Fibroblast of the aortic adventitia (primary cell): ENCODE measurements at regions not wholly inside any gene's neighbourhood (a gene's known extent, or its start where the extent isn't known, plus 50 kb on each side); places are given as distances from the start of the nearest gene placed in this dataset.

Source experiments
- DNase-seq: peaks from one replicate; pipeline ENCODE4 v3.0.0-alpha.2; 2010; ENCODE audit warnings: low read depth
- H3K4me3 ChIP-seq: 2 replicates; pipeline ENCODE4 v1.5.1; 2011; ENCODE audit warnings: low read depth, mild to moderate bottlenecking, control low read depth, low read length, moderate library complexity
- CTCF ChIP-seq: IDR thresholded peaks from 2 replicates; pipeline ENCODE4 v1.5.1; 2011; ENCODE audit warnings: mild to moderate bottlenecking, low read length, control low read depth, inconsistent platforms; ENCODE audit not compliant: insufficient read depth

- no peak for DNase-seq
- TF ChIP-seq CTCF = no peak
- no peak overlapping the region for H3K4me3 ChIP-seq
Measured at GRCh38 chr9:107991581-107991980, 502.0 kb upstream of the KLF4 start.

- TF ChIP-seq CTCF = no peak
- DNase-seq = peak; percentile 85
- no peak overlapping the region for H3K4me3 ChIP-seq
Measured at GRCh38 chr9:107989544-107989943, 500.0 kb upstream of the KLF4 start.

- H3K4me3 ChIP-seq = no peak overlapping the region
- TF ChIP-seq CTCF = no peak
- peak; percentile 51 for DNase-seq
Measured at GRCh38 chr9:107989099-107989498, 499.5 kb upstream of the KLF4 start.

GRCh38 chr9:107984956-107985355 is 495.4 kb upstream of the KLF4 start:
- TF ChIP-seq CTCF = no peak
- no peak overlapping the region for H3K4me3 ChIP-seq
- DNase-seq = no peak

- no peak for DNase-seq
- no peak for TF ChIP-seq CTCF
- H3K4me3 ChIP-seq = no peak overlapping the region
Measured at GRCh38 chr9:107983762-107984161, 494.2 kb upstream of the KLF4 start.

GRCh38 chr9:107983181-107983603 is 493.6 kb upstream of the KLF4 start:
- DNase-seq = peak; percentile 75
- H3K4me3 ChIP-seq = no peak overlapping the region
- no peak for TF ChIP-seq CTCF

GRCh38 chr9:107982745-107983144 is 493.2 kb upstream of the KLF4 start:
- H3K4me3 ChIP-seq = no peak overlapping the region
- no peak for TF ChIP-seq CTCF
- DNase-seq = peak; percentile 23
